H9 (cell line): ENCODE measurements at regions not wholly inside any gene's neighbourhood (a gene's known extent, or its start where the extent isn't known, plus 50 kb on each side); places are given as distances from the start of the nearest gene placed in this dataset.

Source experiments
- DNase-seq: peaks from one replicate; pipeline ENCODE4 v3.0.0-alpha.2; 2017
- H2AFZ ChIP-seq: one replicate; pipeline ENCODE4 v1.6.1; 2013; ENCODE audit warnings: mild to moderate bottlenecking, low read length, control low read depth, moderate library complexity
- H2AK5ac ChIP-seq: 2 replicates; pipeline ENCODE4 v1.6.1; 2013; ENCODE audit warnings: low read length, control low read depth, mixed read lengths; ENCODE audit not compliant: insufficient read length
- H2BK120ac ChIP-seq: one replicate; pipeline ENCODE4 v1.6.1; 2013; ENCODE audit warnings: low read depth, mild to moderate bottlenecking, low read length, control low read depth, inconsistent platforms; ENCODE audit not compliant: poor library complexity, severe bottlenecking
- H2BK12ac ChIP-seq: 2 replicates; pipeline ENCODE4 v1.6.1; 2013; ENCODE audit warnings: low read length, control low read depth, mixed read lengths, low read depth; ENCODE audit not compliant: insufficient read length
- H2BK15ac ChIP-seq: 2 replicates; pipeline ENCODE4 v1.6.1; 2013; ENCODE audit warnings: low read depth, low read length, control low read depth
- H2BK20ac ChIP-seq: one replicate; pipeline ENCODE4 v1.6.1; 2013; ENCODE audit warnings: low read depth, mild to moderate bottlenecking, low read length, control low read depth, inconsistent platforms; ENCODE audit not compliant: poor library complexity, severe bottlenecking
- H2BK5ac ChIP-seq: 2 replicates; pipeline ENCODE4 v1.6.1; 2013; ENCODE audit warnings: low read length, control low read depth, mixed read lengths; ENCODE audit not compliant: insufficient read length
- H3K14ac ChIP-seq: 2 replicates; pipeline ENCODE4 v1.6.1; 2013; ENCODE audit warnings: low read length, control low read depth; ENCODE audit not compliant: insufficient read depth
- H3K18ac ChIP-seq: 2 replicates; pipeline ENCODE4 v1.6.1; 2013; ENCODE audit warnings: low read depth, mild to moderate bottlenecking, mixed read lengths, low read length, control low read depth; ENCODE audit not compliant: insufficient read length
- H3K23ac ChIP-seq: 2 replicates; pipeline ENCODE4 v1.6.1; 2013; ENCODE audit warnings: low read length, control low read depth, mixed read lengths, low read depth; ENCODE audit not compliant: insufficient read length
- H3K23me2 ChIP-seq: 2 replicates; pipeline ENCODE4 v1.6.1; 2013; ENCODE audit warnings: low read depth, mild to moderate bottlenecking, mixed read lengths, low read length, control low read depth; ENCODE audit not compliant: insufficient read length, poor library complexity, severe bottlenecking
- H3K27ac ChIP-seq: 2 replicates; pipeline ENCODE4 v1.5.1; 2013; ENCODE audit warnings: low read length, control low read depth, mixed read lengths, low read depth; ENCODE audit not compliant: insufficient read length
- H3K27me3 ChIP-seq: 2 replicates; pipeline ENCODE4 v1.6.1; 2013; ENCODE audit warnings: low read length, control low read depth, inconsistent platforms; ENCODE audit not compliant: insufficient read depth
- H3K4ac ChIP-seq: 2 replicates; pipeline ENCODE4 v1.6.1; 2013; ENCODE audit warnings: low read depth, mild to moderate bottlenecking, control low read depth, inconsistent platforms, low read length, moderate library complexity
- H3K4me1 ChIP-seq: 2 replicates; pipeline ENCODE4 v1.6.1; 2013; ENCODE audit warnings: low read length, control low read depth, inconsistent platforms; ENCODE audit not compliant: insufficient read depth
- H3K4me2 ChIP-seq: 2 replicates; pipeline ENCODE4 v1.6.1; 2013; ENCODE audit warnings: low read length, control low read depth, mixed read lengths; ENCODE audit not compliant: insufficient read length, insufficient read depth
- H3K56ac ChIP-seq: 2 replicates; pipeline ENCODE4 v1.6.1; 2013; ENCODE audit warnings: low read depth, mild to moderate bottlenecking, mixed read lengths, low read length, control low read depth; ENCODE audit not compliant: insufficient read length
- H3K79me1 ChIP-seq: 2 replicates; pipeline ENCODE4 v1.6.1; 2013; ENCODE audit warnings: low read depth, mild to moderate bottlenecking, moderate library complexity, low read length, control low read depth, inconsistent platforms; ENCODE audit not compliant: insufficient read depth, poor library complexity, severe bottlenecking
- H3K79me2 ChIP-seq: 2 replicates; pipeline ENCODE4 v1.6.1; 2013; ENCODE audit warnings: low read length, control low read depth, inconsistent platforms; ENCODE audit not compliant: insufficient read depth
- H3K9ac ChIP-seq: 2 replicates; pipeline ENCODE4 v1.6.1; 2013; ENCODE audit warnings: low read length, control low read depth, mixed read lengths; ENCODE audit not compliant: insufficient read length; ENCODE audit errors: extremely low read depth
- H3K9me3 ChIP-seq: one replicate; pipeline ENCODE4 v1.6.1; 2013; ENCODE audit warnings: low read depth, low read length, inconsistent platforms; ENCODE audit not compliant: control insufficient read depth
- H3T11ph ChIP-seq: one replicate; pipeline ENCODE4 v1.6.1; 2013; ENCODE audit warnings: mild to moderate bottlenecking, low read length, control low read depth, inconsistent platforms
- H4K20me1 ChIP-seq: one replicate; pipeline ENCODE4 v1.6.1; 2013; ENCODE audit not compliant: control insufficient read depth, insufficient read length, insufficient read depth
- H4K5ac ChIP-seq: 2 replicates; pipeline ENCODE4 v1.6.1; 2013; ENCODE audit warnings: low read depth, mild to moderate bottlenecking, mixed read lengths, low read length, control low read depth; ENCODE audit not compliant: insufficient read length
- H4K8ac ChIP-seq: replicated peaks from 2 replicates; pipeline ENCODE4 v1.6.1; 2013; ENCODE audit warnings: low read length, control low read depth, mixed read lengths, low read depth; ENCODE audit not compliant: insufficient read length
- H4K91ac ChIP-seq: 2 replicates; pipeline ENCODE4 v1.6.1; 2013; ENCODE audit warnings: low read depth, mild to moderate bottlenecking, moderate library complexity, mixed read lengths, low read length, control low read depth; ENCODE audit not compliant: insufficient read length
- H3K27ac Mint-ChIP-seq, 3 experiments: 2 replicates in 2 of 3; 3 replicates in 1 of 3; pipeline ENCODE4 v1.8.0; 2020 to 2021; ENCODE audit warnings: mixed read lengths in 3 of 3, mild to moderate bottlenecking in 1 of 3, moderate library complexity in 1 of 3
- H3K27me3 Mint-ChIP-seq: 2 replicates; pipeline ENCODE4 v1.8.0; 2021; ENCODE audit warnings: low read depth, mild to moderate bottlenecking, moderate library complexity, mixed read lengths
- H3K36me3 Mint-ChIP-seq, 3 experiments: 2 replicates in 2 of 3; 3 replicates in 1 of 3; pipeline ENCODE4 v1.8.0; 2020 to 2021; ENCODE audit warnings: low read depth in 3 of 3, mixed read lengths in 3 of 3; ENCODE audit not compliant: insufficient read depth in 1 of 3
- H3K4me1 Mint-ChIP-seq, 2 experiments: 2 replicates each; pipeline ENCODE4 v1.8.0; 2020; ENCODE audit warnings: mixed read lengths in 2 of 2
- H3K4me3 Mint-ChIP-seq, 2 experiments: 2 replicates in 1 of 2; 3 replicates in 1 of 2; pipeline ENCODE4 v1.8.0; 2020 to 2021; ENCODE audit warnings: mild to moderate bottlenecking in 2 of 2, mixed read lengths in 2 of 2, moderate library complexity in 1 of 2
- H3K9me3 Mint-ChIP-seq, 2 experiments: 2 replicates in 1 of 2; 3 replicates in 1 of 2; pipeline ENCODE4 v1.8.0; 2020; ENCODE audit warnings: mild to moderate bottlenecking in 2 of 2, mixed read lengths in 2 of 2, moderate library complexity in 1 of 2
- CTCF ChIP-seq: fragments of 200-600 bp; sonication (generic); conservative IDR thresholded peaks from 3 replicates; pipeline ENCODE4 v1.8.0; 2021; ENCODE audit warnings: antibody characterized with exemption, mild to moderate bottlenecking
- WGBS: extraction: QIAGEN DNeasy Blood & Tissue Kit; methylation state at CpG from one replicate; pipeline ENCODE4 v1.1.7; 2013; ENCODE audit warnings: missing lambda C conversion rate, low lambda C conversion rate, mixed read lengths; ENCODE audit not compliant: insufficient read length; ENCODE audit errors: extremely low coverage; 5-methylcytosine and 5-hydroxymethylcytosine counted together

DNA sequence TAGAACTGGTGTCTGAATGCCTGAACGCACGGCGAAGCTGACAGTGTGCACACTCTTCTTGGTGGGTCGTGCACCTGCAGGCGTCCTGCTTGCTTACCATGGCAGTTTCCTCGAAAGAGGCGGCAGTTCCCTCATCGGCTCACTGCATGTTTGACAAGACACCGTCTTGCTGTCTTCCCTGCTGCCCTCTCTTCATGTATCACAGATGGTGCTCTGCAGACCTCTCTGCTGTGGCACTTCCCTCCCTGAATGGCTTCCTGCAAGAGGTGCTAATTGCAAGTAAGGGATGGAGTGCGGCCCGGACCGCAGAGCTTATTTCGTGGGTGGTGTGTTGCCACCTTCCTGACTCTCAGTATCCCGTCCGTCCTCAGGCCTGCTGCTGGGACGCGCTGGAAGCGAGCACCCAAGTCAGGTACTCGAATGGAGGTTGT, 156.7 kb upstream of the RTL1 start:
- no peak overlapping the region for H3K18ac ChIP-seq
- no peak overlapping the region for H4K5ac ChIP-seq
- H3K79me2 ChIP-seq: no peaks in the 10 kb centered on the region
- H3K23ac ChIP-seq: no peak overlapping the region
- H3T11ph ChIP-seq: no peak overlapping the region
- no peak overlapping the region for H2AFZ ChIP-seq
- TF ChIP-seq CTCF: no peak
- no peaks in the 10 kb centered on the region for H4K20me1 ChIP-seq
- no peak overlapping the region for H3K4me3 Mint-ChIP-seq
- no peak overlapping the region for H2BK20ac ChIP-seq
- DNase-seq: no peak
- H3K4me1 Mint-ChIP-seq: no peaks in the 10 kb centered on the region
- H2BK12ac ChIP-seq: no peak overlapping the region
- H2BK120ac ChIP-seq: no peak overlapping the region
- H3K9me3 ChIP-seq: no peaks in the 10 kb centered on the region
- H4K8ac ChIP-seq: no peak overlapping the region
- H3K23me2 ChIP-seq: no peaks in the 10 kb centered on the region
- no peak overlapping the region for H2AK5ac ChIP-seq
- no peak overlapping the region for H3K27ac ChIP-seq
- no peak overlapping the region for H3K14ac ChIP-seq
- H3K79me1 ChIP-seq: no peaks in the 10 kb centered on the region
- H3K56ac ChIP-seq: no peak overlapping the region
- no peak overlapping the region for H2BK5ac ChIP-seq
- no peak overlapping the region for H2BK15ac ChIP-seq
- H3K4me1 ChIP-seq: no peaks in the 10 kb centered on the region
- no peak overlapping the region for H3K9ac ChIP-seq
- no peak overlapping the region for H3K4me2 ChIP-seq
- no peak overlapping the region for H3K4ac ChIP-seq
- H3K27me3 ChIP-seq: no peaks in the 10 kb centered on the region
- no CpG with 5 or more reads among the region's 19 CpGs for WGBS
- H3K36me3 Mint-ChIP-seq: no peaks in the 10 kb centered on the region; a peak in 2 of 7 replicates
- H4K91ac ChIP-seq: no peak overlapping the region
- no peak overlapping the region for H3K27ac Mint-ChIP-seq
- peaks cover 16% of the 10 kb centered on the region for H3K27me3 Mint-ChIP-seq
- peaks cover 12 to 14% of the 10 kb centered on the region in 2 experiments for H3K9me3 Mint-ChIP-seq
